Sigmoid colon (tissue), 6 donors: ENCODE measurements at regions not wholly inside any gene's neighbourhood (a gene's known extent, or its start where the extent isn't known, plus 50 kb on each side); places are given as distances from the start of the nearest gene placed in this dataset.
A peak's percentile ranks its signal among the peaks of the same experiment; 100 is the strongest.

ENCODE experiments used
- DNase-seq: peaks from one replicate; pipeline ENCODE4 v3.0.0-alpha.2; 2019
- H3K27ac ChIP-seq, 4 donors: fragments of 200-600 bp; sonication (generic); one replicate each; pipeline ENCODE4 v1.5.1; 2016 to 2019; ENCODE audit warnings: mild to moderate bottlenecking in 1 of 4
- H3K27me3 ChIP-seq, 3 donors: fragments of 200-600 bp; sonication (generic); one replicate each; pipeline ENCODE4 v1.5.1; 2019; ENCODE audit warnings: mild to moderate bottlenecking in 1 of 3
- H3K36me3 ChIP-seq, 4 donors: fragments of 200-600 bp; sonication (generic); one replicate each; pipeline ENCODE4 v1.5.1; 2016 to 2019
- H3K4me1 ChIP-seq, 4 donors: fragments of 200-600 bp; sonication (generic); one replicate each; pipeline ENCODE4 v1.5.1; 2017 to 2019
- H3K4me3 ChIP-seq, 4 donors: fragments of 200-600 bp; sonication (generic); one replicate each; pipeline ENCODE4 v1.5.1; 2017 to 2019; ENCODE audit warnings: mild to moderate bottlenecking in 2 of 4, moderate library complexity in 1 of 4
- H3K9me3 ChIP-seq, 4 donors: fragments of 200-600 bp in 3 of 4; sonication (generic) in 3 of 4; one replicate each; pipeline versions ENCODE4 v1.5.1 to v1.6.1; 2013 to 2019
- EP300 ChIP-seq, 4 donors: sonication (generic); formaldehyde crosslinking; IDR thresholded peaks; one replicate each; pipeline ENCODE4 v1.6.1; 2017; ENCODE audit warnings: antibody characterized with exemption in 4 of 4
- POLR2A ChIP-seq, 2 donors: fragments of 450-650 bp; IDR thresholded peaks; one replicate each; pipeline ENCODE4 v1.6.1; 2016; ENCODE audit warnings: antibody characterized with exemption in 2 of 2, mild to moderate bottlenecking in 2 of 2, moderate library complexity in 2 of 2
- POLR2AphosphoS5 ChIP-seq, 4 donors: sonication (generic); formaldehyde crosslinking; IDR thresholded peaks; one replicate each; pipeline ENCODE4 v1.6.1; 2017; ENCODE audit warnings: antibody characterized with exemption in 4 of 4
- WGBS, 2 donors: extraction: QIAGEN DNeasy Blood & Tissue Kit; methylation state at CpG; one replicate each; pipeline ENCODE4 v1.1.7; 2013; 5-methylcytosine and 5-hydroxymethylcytosine counted together
- intact Hi-C: fragments of 100-400 bp; cut with DNase I; formaldehyde crosslinking; loops from one replicate; pipeline ENCODE4 v1.15.1; 2023
- TF ChIP-seq, protein P1 (sequence below), 4 experiments: fragments of 450-650 bp in 3 of 4; fragments of 200-600 bp in 1 of 4; IDR thresholded peaks; one replicate each; pipeline ENCODE4 v1.5.1; 2016 to 2019; ENCODE audit warnings: antibody characterized with exemption in 4 of 4, mild to moderate bottlenecking in 3 of 4, moderate library complexity in 2 of 4
- donor health status: healthy with polysubstance abuse.
- donor health status: healthy.

DNA sequence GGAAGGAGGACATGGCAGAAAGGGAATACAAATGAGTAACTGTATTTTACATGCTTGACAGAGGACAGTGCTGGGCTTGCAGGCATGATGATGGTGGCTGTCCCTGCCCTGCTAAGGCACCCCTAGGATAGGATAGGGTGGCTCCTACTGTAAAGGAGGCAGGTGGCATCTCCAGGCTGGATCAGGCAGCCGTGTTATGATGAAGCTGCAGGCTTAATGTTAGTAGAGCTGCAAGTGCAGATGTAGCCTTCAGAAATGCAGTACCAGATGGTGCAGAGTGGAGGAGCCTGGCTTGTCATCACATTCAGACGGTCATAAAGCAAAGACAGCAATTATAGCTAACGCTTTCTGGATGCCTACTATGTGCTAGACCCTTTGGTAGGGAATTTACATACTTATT lies 287.9 kb upstream of the PODXL start:
- intact Hi-C loops = no loop called here
- Histone ChIP-seq H3K27ac (peak overlapping the region in 1 of 4 donors; percentile 18), H3K9me3 (no peaks in the 10 kb centered on the region), H3K4me3 (no peak overlapping the region), H3K4me1 (peaks cover 0 to 21% (median 11%) of the 10 kb centered on the region in 4 donors), H3K36me3 (no peaks in the 10 kb centered on the region), H3K27me3 (no peaks in the 10 kb centered on the region)
- DNase-seq = no peak
- TF ChIP-seq POLR2AphosphoS5 (IDR thresholded peaks at IDR 0.05) = no peak
- no peak for TF ChIP-seq EP300 (IDR thresholded peaks at IDR 0.05)
- TF ChIP-seq POLR2A (IDR thresholded peaks at IDR 0.05) = no peak
- TF ChIP-seq, protein P1, sequence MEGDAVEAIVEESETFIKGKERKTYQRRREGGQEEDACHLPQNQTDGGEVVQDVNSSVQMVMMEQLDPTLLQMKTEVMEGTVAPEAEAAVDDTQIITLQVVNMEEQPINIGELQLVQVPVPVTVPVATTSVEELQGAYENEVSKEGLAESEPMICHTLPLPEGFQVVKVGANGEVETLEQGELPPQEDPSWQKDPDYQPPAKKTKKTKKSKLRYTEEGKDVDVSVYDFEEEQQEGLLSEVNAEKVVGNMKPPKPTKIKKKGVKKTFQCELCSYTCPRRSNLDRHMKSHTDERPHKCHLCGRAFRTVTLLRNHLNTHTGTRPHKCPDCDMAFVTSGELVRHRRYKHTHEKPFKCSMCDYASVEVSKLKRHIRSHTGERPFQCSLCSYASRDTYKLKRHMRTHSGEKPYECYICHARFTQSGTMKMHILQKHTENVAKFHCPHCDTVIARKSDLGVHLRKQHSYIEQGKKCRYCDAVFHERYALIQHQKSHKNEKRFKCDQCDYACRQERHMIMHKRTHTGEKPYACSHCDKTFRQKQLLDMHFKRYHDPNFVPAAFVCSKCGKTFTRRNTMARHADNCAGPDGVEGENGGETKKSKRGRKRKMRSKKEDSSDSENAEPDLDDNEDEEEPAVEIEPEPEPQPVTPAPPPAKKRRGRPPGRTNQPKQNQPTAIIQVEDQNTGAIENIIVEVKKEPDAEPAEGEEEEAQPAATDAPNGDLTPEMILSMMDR (IDR thresholded peaks at IDR 0.05) = no peak
- 11 to 43% methylated on average over 3 of the region's 3 CpGs for WGBS, 2 donors

DNA sequence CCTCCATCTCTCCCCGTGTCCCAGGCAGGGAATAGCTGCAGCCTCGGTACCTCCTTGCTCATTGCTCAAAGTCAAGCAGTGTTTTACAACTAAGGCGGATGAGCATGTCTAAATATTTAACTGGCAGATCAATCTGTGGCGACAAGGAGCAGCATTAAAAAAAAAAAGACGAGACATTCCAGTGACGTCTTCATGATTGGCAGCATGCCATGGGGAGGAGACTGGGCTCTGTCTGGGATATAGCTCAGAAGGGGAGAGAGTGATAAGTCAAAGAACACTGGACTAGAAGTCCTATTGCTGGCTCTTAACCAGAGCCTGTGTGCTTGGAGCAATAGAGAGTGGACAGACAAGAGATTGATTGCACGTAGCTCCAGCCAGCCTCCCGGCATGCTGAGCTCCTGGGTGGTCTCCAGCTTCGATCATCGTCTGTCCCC lies 287.5 kb upstream of the PODXL start:
- H3K4me3 ChIP-seq = no peak overlapping the region
- peak overlapping the region in 1 of 4 donors; percentile 18 for H3K27ac ChIP-seq
- intact Hi-C loops = no loop called here
- H3K4me1 ChIP-seq = peaks cover 0 to 21% (median 11%) of the 10 kb centered on the region in 4 donors
- no peaks in the 10 kb centered on the region for H3K27me3 ChIP-seq
- peak; percentile 77 for DNase-seq
- TF ChIP-seq, protein P1 (IDR thresholded peaks at IDR 0.05) = no peak
- TF ChIP-seq POLR2AphosphoS5 (IDR thresholded peaks at IDR 0.05) = peak in 3 of 4 donors; percentile 23 to 44 (median 40)
- TF ChIP-seq EP300 (IDR thresholded peaks at IDR 0.05) = peak in 1 of 4 donors; percentile 24
- TF ChIP-seq POLR2A (IDR thresholded peaks at IDR 0.05) = no peak
- WGBS, 2 donors = 7 to 39% methylated on average over 10 of the region's 10 CpGs
- no peaks in the 10 kb centered on the region for H3K9me3 ChIP-seq
- H3K36me3 ChIP-seq = no peaks in the 10 kb centered on the region

DNA sequence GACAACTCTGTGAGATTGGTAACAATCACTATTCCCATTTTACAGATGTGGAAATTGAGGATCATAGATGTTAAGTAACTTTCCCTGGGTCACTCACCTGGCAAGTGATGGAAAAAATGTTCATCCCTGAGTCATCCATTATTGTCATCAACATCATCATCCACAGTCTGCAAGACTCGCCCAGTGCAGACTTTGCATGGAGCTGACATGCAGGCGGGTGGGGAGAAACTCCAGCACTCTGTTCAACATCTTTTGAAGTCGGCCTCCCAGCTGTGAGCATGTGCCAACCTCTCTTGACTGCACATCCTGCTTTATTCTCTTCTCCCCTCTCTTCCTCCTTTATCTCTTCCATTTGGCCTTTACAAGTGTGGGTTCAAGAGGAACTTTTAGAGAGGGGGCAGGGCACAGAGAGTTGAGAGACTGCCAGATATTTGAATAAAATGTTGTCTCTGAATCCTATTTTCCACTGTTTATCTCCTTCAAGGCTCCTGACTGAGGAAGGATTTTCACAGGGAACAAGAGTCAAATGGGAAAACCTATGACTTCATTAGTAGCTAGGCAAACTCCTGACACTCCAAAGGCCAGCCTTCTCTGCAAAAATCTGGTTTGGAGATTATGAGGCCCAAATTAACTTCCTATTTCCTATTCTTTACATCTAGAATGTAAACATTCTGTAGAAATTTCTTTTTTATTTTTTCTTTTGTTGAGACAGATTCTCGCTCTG lies 283.7 kb upstream of the PODXL start:
- TF ChIP-seq EP300 (IDR thresholded peaks at IDR 0.05) (no peak), POLR2A (IDR thresholded peaks at IDR 0.05) (no peak), POLR2AphosphoS5 (IDR thresholded peaks at IDR 0.05) (no peak)
- TF ChIP-seq, protein P1 (IDR thresholded peaks at IDR 0.05) = no peak
- intact Hi-C loops = no loop called here
- Histone ChIP-seq H3K4me3 (no peak overlapping the region), H3K27ac (no peak overlapping the region), H3K4me1 (peaks cover 0 to 18% (median 10%) of the 10 kb centered on the region in 4 donors), H3K9me3 (no peaks in the 10 kb centered on the region), H3K27me3 (no peaks in the 10 kb centered on the region), H3K36me3 (no peaks in the 10 kb centered on the region)
- 78 to 84% methylated on average over 4 of the region's 4 CpGs for WGBS, 2 donors
- DNase-seq = no peak

DNA sequence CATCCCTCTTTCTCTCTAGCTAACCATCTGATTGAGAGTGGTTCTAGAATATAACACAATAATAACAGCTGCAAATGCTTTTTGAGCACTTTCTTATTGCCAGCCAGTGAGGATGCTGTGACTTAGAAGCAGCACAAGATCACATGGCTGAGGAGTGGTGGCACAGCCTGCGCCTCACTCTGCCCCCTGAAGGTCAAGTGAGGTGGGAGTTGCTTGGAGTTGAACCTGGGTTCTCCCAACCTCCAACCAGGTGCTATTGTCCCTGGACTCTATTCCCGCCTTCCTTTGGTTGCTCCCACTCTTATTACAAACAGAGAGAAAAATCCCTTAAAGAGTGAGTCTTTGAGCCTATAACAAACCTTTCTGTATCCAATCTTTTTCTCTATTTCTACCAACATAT lies 280.3 kb upstream of the PODXL start:
- Histone ChIP-seq H3K4me1 (no peaks in the 10 kb centered on the region), H3K27me3 (peaks cover 0 to under 1% (median 0%) of the 10 kb centered on the region in 3 donors), H3K36me3 (no peaks in the 10 kb centered on the region), H3K27ac (no peak overlapping the region), H3K9me3 (no peaks in the 10 kb centered on the region), H3K4me3 (no peak overlapping the region)
- TF ChIP-seq POLR2AphosphoS5 (IDR thresholded peaks at IDR 0.05) (no peak), POLR2A (IDR thresholded peaks at IDR 0.05) (no peak), EP300 (IDR thresholded peaks at IDR 0.05) (no peak)
- TF ChIP-seq, protein P1 (IDR thresholded peaks at IDR 0.05) = no peak
- intact Hi-C loops = no loop called here
- WGBS, 2 donors = 28 to 57% methylated on average over 2 of the region's 2 CpGs
- no peak for DNase-seq
